ENCODE measurements at regions not wholly inside any gene's neighbourhood (a gene's known extent, or its start where the extent isn't known, plus 50 kb on each side); places are given as distances from the start of the nearest gene placed in this dataset.

- DNase-seq (ENCODE audit: low read depth) = no peak
Measured at GRCh38 chr2:240226672-240227537, 86.4 kb upstream of the OTOS start.

- DNase-seq (ENCODE audit: low read depth) = no peak
Measured at GRCh38 chr2:240227538-240228428, 87.3 kb upstream of the OTOS start.

GRCh38 chr2:240229005-240229404, 88.5 kb upstream of the OTOS start:
- no peak for DNase-seq (ENCODE audit: low read depth)

GRCh38 chr2:240229603-240230235, 89.3 kb upstream of the OTOS start:
- no peak for DNase-seq (ENCODE audit: low read depth)

- no peak for DNase-seq (ENCODE audit: low read depth)
Measured at GRCh38 chr2:240230291-240230931, 90.0 kb upstream of the OTOS start.

GRCh38 chr2:240231838-240232244, 91.4 kb upstream of the OTOS start:
- DNase-seq (ENCODE audit: low read depth) = no peak

- DNase-seq (ENCODE audit: low read depth) = no peak
Measured at GRCh38 chr2:240232264-240232915, 91.9 kb upstream of the OTOS start.

- no peak for DNase-seq (ENCODE audit: low read depth)
Measured at GRCh38 chr2:240232961-240233884, 92.8 kb upstream of the OTOS start.

- no peak for DNase-seq (ENCODE audit: low read depth)
Measured at GRCh38 chr2:240233885-240234502, 93.5 kb upstream of the OTOS start.

GRCh38 chr2:240234503-240234951, 94.1 kb upstream of the OTOS start:
- DNase-seq (ENCODE audit: low read depth) = no peak

- DNase-seq (ENCODE audit: low read depth) = no peak
Measured at GRCh38 chr2:240235149-240235803, 94.8 kb upstream of the OTOS start.

- DNase-seq (ENCODE audit: low read depth) = no peak
Measured at GRCh38 chr2:240235811-240236210, 95.4 kb upstream of the OTOS start.

- no peak for DNase-seq (ENCODE audit: low read depth)
Measured at GRCh38 chr2:240236217-240237111, 96.0 kb upstream of the OTOS start.

- peak; percentile 92 for DNase-seq (ENCODE audit: low read depth)
Measured at GRCh38 chr2:240237609-240238174, 97.2 kb upstream of the OTOS start.

- DNase-seq (ENCODE audit: low read depth) = no peak
Measured at GRCh38 chr2:240238201-240238600, 97.7 kb upstream of the OTOS start.

GRCh38 chr2:240238786-240239185, 98.3 kb upstream of the OTOS start:
- no peak for DNase-seq (ENCODE audit: low read depth)

GRCh38 chr2:240239325-240239724, 98.9 kb upstream of the OTOS start:
- DNase-seq (ENCODE audit: low read depth) = no peak
